GM12878 (cell line): ENCODE measurements at regions not wholly inside any gene's neighbourhood (a gene's known extent, or its start where the extent isn't known, plus 50 kb on each side); places are given as distances from the start of the nearest gene placed in this dataset.
"Not testable (repeated sequence)": the region's sequence is repeated elsewhere in the genome, so short reads cannot be mapped to it uniquely, and the experiment has no call there.

Experiments
- ATAC-seq: fragments of 200-7000 bp; cut with Tn5 transposase; 3 replicates; pipeline ENCODE4 v1.9.1; 2020; ENCODE audit warnings: mild to moderate bottlenecking, moderate library complexity
- BruUV-seq: library from RNA; stranded (reverse); fragments of 400-500 nt; replicated peaks from 2 replicates; lab custom pipeline; 2021; lab: Mats Ljungman, UMichigan
- CTCF ChIA-PET: fragments of 300-600 bp; sonication (Branson Sonifier 250); formaldehyde crosslinking; extraction: SDS; loops from one replicate; lab custom pipeline; 2021; ENCODE audit warnings: inconsistent platforms; lab: Yijun Ruan, JAX
- POLR2A ChIA-PET: fragments of 350-600 bp; formaldehyde crosslinking; extraction: SDS; loops from one replicate; lab custom pipeline; 2021; ENCODE audit warnings: inconsistent platforms; lab: Charles Lee
- RAD21 ChIA-PET: fragments of 300-600 bp; sonication (Branson Sonifier 250); formaldehyde crosslinking; loops from one replicate; lab custom pipeline; 2023; ENCODE audit warnings: antibody characterized with exemption; ENCODE audit not compliant: unreplicated experiment; lab: Charles Lee
- SMC1A ChIA-PET: fragments of 300-600 bp; sonication (Branson Sonifier 250); formaldehyde crosslinking; loops from one replicate; lab custom pipeline; 2023; ENCODE audit not compliant: unreplicated experiment, uncharacterized antibody; lab: Charles Lee
- DNase-seq: peaks from one replicate; pipeline ENCODE4 v3.0.0-alpha.2; 2011; ENCODE audit warnings: low read depth, low spot score
- FAIRE-seq: peaks from 3 replicates; lab custom pipeline; 2011; peaks lifted over from hg19 to GRCh38; lab: Jason Lieb, UNC
- H2AFZ ChIP-seq: 2 replicates; pipeline ENCODE4 v1.6.0; 2011; ENCODE audit warnings: low read depth, low read length, control low read depth; ENCODE audit not compliant: control insufficient read depth
- H3K27ac ChIP-seq: 2 replicates; pipeline ENCODE4 v1.5.1; 2011; ENCODE audit warnings: control low read depth; ENCODE audit not compliant: control insufficient read depth, insufficient read depth
- H3K27me3 ChIP-seq, 2 experiments: replicated peaks in 1 of 2; 2 replicates each; pipeline versions ENCODE4 v1.6.0 to v1.6.1; 2011; ENCODE audit warnings: low read length in 1 of 2; ENCODE audit not compliant: control insufficient read depth in 2 of 2, insufficient read depth in 2 of 2
- H3K36me3 ChIP-seq, 2 experiments: 2 replicates each; pipeline ENCODE4 v1.5.1; 2011; ENCODE audit warnings: low read length in 1 of 2; ENCODE audit not compliant: control insufficient read depth in 2 of 2, insufficient read depth in 2 of 2
- H3K4me1 ChIP-seq: 2 replicates; pipeline ENCODE4 v1.6.1; 2011; ENCODE audit warnings: mild to moderate bottlenecking, low read length, moderate library complexity, mixed read lengths; ENCODE audit not compliant: control insufficient read depth, insufficient read depth
- H3K4me2 ChIP-seq: 2 replicates; pipeline ENCODE4 v1.6.0; 2011; ENCODE audit warnings: control low read depth; ENCODE audit not compliant: control insufficient read depth, insufficient read depth
- H3K4me3 ChIP-seq: fragments of 200-600 bp; sonication (generic); 2 replicates; pipeline ENCODE4 v1.5.1; 2016
- H3K79me2 ChIP-seq: 2 replicates; pipeline ENCODE4 v1.6.0; 2011; ENCODE audit warnings: low read length; ENCODE audit not compliant: control insufficient read depth, insufficient read depth
- H3K9ac ChIP-seq: 2 replicates; pipeline ENCODE4 v1.8.0; 2011; ENCODE audit warnings: low read length, control low read depth, mixed read lengths; ENCODE audit not compliant: control insufficient read depth, insufficient read depth
- H3K9me3 ChIP-seq: replicated peaks from 3 replicates; pipeline ENCODE4 v1.5.1; 2011; ENCODE audit warnings: mild to moderate bottlenecking, low read length; ENCODE audit not compliant: control insufficient read depth, insufficient read depth
- H4K20me1 ChIP-seq: 2 replicates; pipeline ENCODE4 v1.6.0; 2011; ENCODE audit not compliant: control insufficient read depth, insufficient read depth
- DPF2 ChIP-seq: fragments of 450-650 bp; IDR thresholded peaks from 2 replicates; pipeline ENCODE4 v1.6.1; 2017; ENCODE audit warnings: mild to moderate bottlenecking
- FOS ChIP-seq: IDR thresholded peaks from 3 replicates; pipeline ENCODE4 v1.6.1; 2011; ENCODE audit warnings: borderline replicate concordance; ENCODE audit not compliant: insufficient read length; ENCODE audit errors: extremely low read depth
- IKZF1 ChIP-seq: fragments of 450-650 bp; conservative IDR thresholded peaks from 2 replicates; pipeline ENCODE4 v1.6.1; 2017; ENCODE audit warnings: antibody characterized with exemption, mild to moderate bottlenecking
- MTA2 ChIP-seq: fragments of 450-650 bp; IDR thresholded peaks from 2 replicates; pipeline ENCODE4 v1.6.1; 2016; ENCODE audit warnings: low read depth, mild to moderate bottlenecking, moderate library complexity
- PAX5 ChIP-seq: IDR thresholded peaks from 2 replicates; pipeline ENCODE4 v1.6.1; 2011; ENCODE audit warnings: low read depth, low read length, borderline replicate concordance
- PAX8 ChIP-seq: fragments of 450-650 bp; IDR thresholded peaks from 2 replicates; pipeline ENCODE4 v1.6.1; 2017; ENCODE audit warnings: mild to moderate bottlenecking, moderate library complexity
- POLR2AphosphoS2 ChIP-seq: IDR thresholded peaks from 2 replicates; pipeline ENCODE4 v1.6.1; 2011; ENCODE audit warnings: low read depth, mild to moderate bottlenecking, low read length, improper control_type of control experiment, moderate library complexity
- SRF ChIP-seq, 2 experiments: IDR thresholded peaks; 2 replicates each; pipeline ENCODE4 v1.6.1; 2011; ENCODE audit warnings: low read depth in 2 of 2, low read length in 2 of 2, mild to moderate bottlenecking in 1 of 2, moderate library complexity in 1 of 2
- WGBS: methylation state at CpG from one replicate; pipeline ENCODE4 v1.1.6; 2016; ENCODE audit warnings: low lambda C conversion rate; ENCODE audit not compliant: insufficient replicate concordance, insufficient coverage; ENCODE audit errors: missing lambda C conversion rate; 5-methylcytosine and 5-hydroxymethylcytosine counted together
- in situ Hi-C: fragments of 300-500 bp; cut with MboI; formaldehyde crosslinking; loops from 9 replicates; pipeline ENCODE4 v1.14.3; 2018; ENCODE audit warnings: mixed read lengths
- intact Hi-C: fragments of 100-400 bp; cut with micrococcal nuclease; formaldehyde crosslinking; loops from one replicate; pipeline ENCODE4 v1.14.2; 2022; ENCODE audit not compliant: unreplicated experiment
- TF ChIP-seq, protein P1 (sequence below): fragments of 450-650 bp; IDR thresholded peaks from 2 replicates; pipeline ENCODE4 v1.6.1; 2017; ENCODE audit warnings: mild to moderate bottlenecking, moderate library complexity
- TF ChIP-seq, protein P2 (sequence below): fragments of 450-650 bp; IDR thresholded peaks from 2 replicates; pipeline ENCODE4 v1.6.1; 2017; ENCODE audit warnings: mild to moderate bottlenecking

DNA sequence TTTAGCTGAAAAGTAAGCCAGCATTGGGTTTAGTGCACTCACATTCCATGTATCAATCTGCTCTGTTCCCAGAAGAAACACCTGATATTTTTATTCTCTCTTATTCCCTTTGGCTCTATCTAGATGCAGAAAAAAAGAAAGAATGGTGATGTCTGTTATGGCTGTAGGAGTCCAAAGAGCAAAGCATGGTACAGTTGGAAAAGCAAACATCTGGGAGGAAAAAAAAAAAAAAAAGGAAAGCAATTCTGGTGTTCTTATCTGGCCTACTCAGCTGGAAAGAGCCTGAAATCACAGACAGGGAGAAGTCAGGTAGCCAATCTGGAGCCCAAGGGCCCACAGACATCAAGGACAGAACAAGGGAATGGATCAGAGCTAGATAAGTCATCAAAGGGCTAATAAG, 293.9 kb downstream of the DUSP6 start:
- SMC1A ChIA-PET: no interaction called here
- Histone ChIP-seq H3K4me2 (no peak overlapping the region), H2AFZ (no peak overlapping the region), H3K4me1 (no peaks in the 10 kb centered on the region), H3K9me3 (no peaks in the 10 kb centered on the region), H3K9ac (no peak overlapping the region), H3K27me3 (no peaks in the 10 kb centered on the region), H3K79me2 (no peaks in the 10 kb centered on the region), H3K4me3 (no peak overlapping the region), H3K27ac (no peak overlapping the region), H3K36me3 (no peaks in the 10 kb centered on the region), H4K20me1 (no peaks in the 10 kb centered on the region)
- POLR2A ChIA-PET: no interaction called here
- intact Hi-C loops (no loop called here), in situ Hi-C loops (no loop called here)
- TF ChIP-seq PAX5 (no peak), POLR2AphosphoS2 (no peak), FOS (no peak), MTA2 (no peak), IKZF1 (no peak), DPF2 (no peak), SRF (IDR thresholded peaks at IDR 0.05; ENCODE audit: low read depth in 2 of 2, low read length in 2 of 2) (no peak), PAX8 (no peak)
- TF ChIP-seq, protein P1, sequence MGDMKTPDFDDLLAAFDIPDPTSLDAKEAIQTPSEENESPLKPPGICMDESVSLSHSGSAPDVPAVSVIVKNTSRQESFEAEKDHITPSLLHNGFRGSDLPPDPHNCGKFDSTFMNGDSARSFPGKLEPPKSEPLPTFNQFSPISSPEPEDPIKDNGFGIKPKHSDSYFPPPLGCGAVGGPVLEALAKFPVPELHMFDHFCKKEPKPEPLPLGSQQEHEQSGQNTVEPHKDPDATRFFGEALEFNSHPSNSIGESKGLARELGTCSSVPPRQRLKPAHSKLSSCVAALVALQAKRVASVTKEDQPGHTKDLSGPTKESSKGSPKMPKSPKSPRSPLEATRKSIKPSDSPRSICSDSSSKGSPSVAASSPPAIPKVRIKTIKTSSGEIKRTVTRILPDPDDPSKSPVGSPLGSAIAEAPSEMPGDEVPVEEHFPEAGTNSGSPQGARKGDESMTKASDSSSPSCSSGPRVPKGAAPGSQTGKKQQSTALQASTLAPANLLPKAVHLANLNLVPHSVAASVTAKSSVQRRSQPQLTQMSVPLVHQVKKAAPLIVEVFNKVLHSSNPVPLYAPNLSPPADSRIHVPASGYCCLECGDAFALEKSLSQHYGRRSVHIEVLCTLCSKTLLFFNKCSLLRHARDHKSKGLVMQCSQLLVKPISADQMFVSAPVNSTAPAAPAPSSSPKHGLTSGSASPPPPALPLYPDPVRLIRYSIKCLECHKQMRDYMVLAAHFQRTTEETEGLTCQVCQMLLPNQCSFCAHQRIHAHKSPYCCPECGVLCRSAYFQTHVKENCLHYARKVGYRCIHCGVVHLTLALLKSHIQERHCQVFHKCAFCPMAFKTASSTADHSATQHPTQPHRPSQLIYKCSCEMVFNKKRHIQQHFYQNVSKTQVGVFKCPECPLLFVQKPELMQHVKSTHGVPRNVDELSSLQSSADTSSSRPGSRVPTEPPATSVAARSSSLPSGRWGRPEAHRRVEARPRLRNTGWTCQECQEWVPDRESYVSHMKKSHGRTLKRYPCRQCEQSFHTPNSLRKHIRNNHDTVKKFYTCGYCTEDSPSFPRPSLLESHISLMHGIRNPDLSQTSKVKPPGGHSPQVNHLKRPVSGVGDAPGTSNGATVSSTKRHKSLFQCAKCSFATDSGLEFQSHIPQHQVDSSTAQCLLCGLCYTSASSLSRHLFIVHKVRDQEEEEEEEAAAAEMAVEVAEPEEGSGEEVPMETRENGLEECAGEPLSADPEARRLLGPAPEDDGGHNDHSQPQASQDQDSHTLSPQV: no peak
- TF ChIP-seq, protein P2, sequence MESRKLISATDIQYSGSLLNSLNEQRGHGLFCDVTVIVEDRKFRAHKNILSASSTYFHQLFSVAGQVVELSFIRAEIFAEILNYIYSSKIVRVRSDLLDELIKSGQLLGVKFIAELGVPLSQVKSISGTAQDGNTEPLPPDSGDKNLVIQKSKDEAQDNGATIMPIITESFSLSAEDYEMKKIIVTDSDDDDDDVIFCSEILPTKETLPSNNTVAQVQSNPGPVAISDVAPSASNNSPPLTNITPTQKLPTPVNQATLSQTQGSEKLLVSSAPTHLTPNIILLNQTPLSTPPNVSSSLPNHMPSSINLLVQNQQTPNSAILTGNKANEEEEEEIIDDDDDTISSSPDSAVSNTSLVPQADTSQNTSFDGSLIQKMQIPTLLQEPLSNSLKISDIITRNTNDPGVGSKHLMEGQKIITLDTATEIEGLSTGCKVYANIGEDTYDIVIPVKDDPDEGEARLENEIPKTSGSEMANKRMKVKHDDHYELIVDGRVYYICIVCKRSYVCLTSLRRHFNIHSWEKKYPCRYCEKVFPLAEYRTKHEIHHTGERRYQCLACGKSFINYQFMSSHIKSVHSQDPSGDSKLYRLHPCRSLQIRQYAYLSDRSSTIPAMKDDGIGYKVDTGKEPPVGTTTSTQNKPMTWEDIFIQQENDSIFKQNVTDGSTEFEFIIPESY: no peak
- FAIRE-seq (no peak), DNase-seq (no peak), ATAC-seq (no peak)
- BruUV-seq: no TSS peak
- CTCF ChIA-PET: no interaction called here
- RAD21 ChIA-PET: no interaction called here

DNA sequence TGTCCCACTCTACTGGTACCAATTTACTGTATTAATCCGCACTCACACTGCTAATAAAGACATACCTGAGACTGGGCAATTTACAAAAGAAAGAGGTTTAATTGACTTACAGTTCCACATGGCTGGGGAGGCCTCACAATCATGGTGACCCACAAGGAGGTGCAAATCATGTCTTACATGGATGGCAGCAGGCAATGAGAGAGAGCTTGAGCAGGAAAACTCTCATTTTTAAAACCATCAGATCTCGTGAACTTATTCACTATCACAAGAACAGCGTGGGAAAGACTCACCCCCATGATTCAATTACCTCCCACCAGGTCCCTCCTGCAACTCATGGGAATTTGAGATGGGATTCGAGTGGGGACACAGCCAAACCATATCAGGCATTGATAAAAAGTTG, 298.5 kb downstream of the DUSP6 start:
- H3K4me2 ChIP-seq, H3K36me3 ChIP-seq, H3K27me3 ChIP-seq, H2AFZ ChIP-seq, in situ Hi-C loops, DNase-seq, H3K9me3 ChIP-seq, SMC1A ChIA-PET, FAIRE-seq, H3K9ac ChIP-seq, CTCF ChIA-PET, BruUV-seq, H4K20me1 ChIP-seq, H3K4me1 ChIP-seq, intact Hi-C loops, H3K79me2 ChIP-seq, H3K27ac ChIP-seq, ATAC-seq, POLR2A ChIA-PET, H3K4me3 ChIP-seq: not testable (repeated sequence)
- RAD21 ChIA-PET: interaction anchor here (1.2 to 1.3 kb wide), 2 partner anchors 10 to 408 kb away, joined by 3 read pairs; no protein-coding TSS in a partner anchor
- 5% methylated on average over 4 of the region's 4 CpGs for WGBS
